Fibroblast of mammary gland (primary cell): ENCODE measurements at regions not wholly inside any gene's neighbourhood (a gene's known extent, or its start where the extent isn't known, plus 50 kb on each side); places are given as distances from the start of the nearest gene placed in this dataset.

Experiments
- DNase-seq: peaks from one replicate; pipeline ENCODE4 v3.0.0-alpha.2; 2010; ENCODE audit warnings: low read depth
- H3K4me3 ChIP-seq: 2 replicates; pipeline ENCODE4 v1.5.1; 2011; ENCODE audit warnings: low read depth, mild to moderate bottlenecking, low read length, moderate library complexity; ENCODE audit not compliant: control insufficient read depth
- TF ChIP-seq, protein P1 (sequence below): conservative IDR thresholded peaks from 2 replicates; pipeline ENCODE4 v1.5.1; 2011; ENCODE audit warnings: low read depth, low read length, inconsistent platforms; ENCODE audit not compliant: control insufficient read depth, insufficient read depth

DNA sequence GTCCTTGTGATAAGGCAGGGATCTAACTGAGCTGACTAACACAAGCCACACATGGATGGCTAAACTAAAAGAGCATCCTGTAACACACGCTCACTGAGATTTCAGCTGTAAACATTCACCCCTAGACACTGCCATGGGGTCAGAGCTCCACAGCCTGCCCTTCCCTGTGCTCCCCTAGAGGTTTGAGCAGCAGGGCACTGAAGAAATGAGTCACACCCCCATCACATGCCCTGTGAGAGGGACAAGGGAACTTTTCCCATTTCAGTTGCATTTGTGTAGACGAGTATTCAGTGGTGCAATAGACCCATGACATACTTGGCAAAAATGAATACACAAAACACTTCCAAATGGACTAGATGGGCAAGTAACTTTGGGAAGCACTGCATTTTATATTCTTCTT, 402.4 kb upstream of the LRRTM1 start:
- TF ChIP-seq, protein P1, sequence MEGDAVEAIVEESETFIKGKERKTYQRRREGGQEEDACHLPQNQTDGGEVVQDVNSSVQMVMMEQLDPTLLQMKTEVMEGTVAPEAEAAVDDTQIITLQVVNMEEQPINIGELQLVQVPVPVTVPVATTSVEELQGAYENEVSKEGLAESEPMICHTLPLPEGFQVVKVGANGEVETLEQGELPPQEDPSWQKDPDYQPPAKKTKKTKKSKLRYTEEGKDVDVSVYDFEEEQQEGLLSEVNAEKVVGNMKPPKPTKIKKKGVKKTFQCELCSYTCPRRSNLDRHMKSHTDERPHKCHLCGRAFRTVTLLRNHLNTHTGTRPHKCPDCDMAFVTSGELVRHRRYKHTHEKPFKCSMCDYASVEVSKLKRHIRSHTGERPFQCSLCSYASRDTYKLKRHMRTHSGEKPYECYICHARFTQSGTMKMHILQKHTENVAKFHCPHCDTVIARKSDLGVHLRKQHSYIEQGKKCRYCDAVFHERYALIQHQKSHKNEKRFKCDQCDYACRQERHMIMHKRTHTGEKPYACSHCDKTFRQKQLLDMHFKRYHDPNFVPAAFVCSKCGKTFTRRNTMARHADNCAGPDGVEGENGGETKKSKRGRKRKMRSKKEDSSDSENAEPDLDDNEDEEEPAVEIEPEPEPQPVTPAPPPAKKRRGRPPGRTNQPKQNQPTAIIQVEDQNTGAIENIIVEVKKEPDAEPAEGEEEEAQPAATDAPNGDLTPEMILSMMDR = no peak
- no peak for DNase-seq
- no peak overlapping the region for H3K4me3 ChIP-seq

DNA sequence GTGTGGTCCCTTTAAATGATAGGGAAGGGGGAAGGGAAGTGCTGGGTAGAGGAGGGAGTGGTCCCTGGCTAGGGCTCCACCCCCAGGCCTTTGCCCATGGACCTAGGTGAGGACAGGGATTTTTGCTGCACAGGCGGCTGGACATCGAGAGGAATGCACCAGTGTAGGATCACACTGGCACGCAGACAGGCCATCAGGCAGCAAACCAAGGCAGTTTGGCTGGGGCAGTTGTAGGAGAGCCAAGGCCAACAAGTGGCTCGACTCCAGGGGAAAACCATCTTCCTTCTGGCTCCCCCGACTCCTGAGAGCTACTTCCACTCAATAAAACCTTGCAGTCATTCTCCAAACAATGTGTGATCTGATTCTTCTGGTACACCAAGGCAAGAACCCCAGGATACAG, 402.0 kb upstream of the LRRTM1 start:
- no peak for DNase-seq
- no peak overlapping the region for H3K4me3 ChIP-seq
- TF ChIP-seq, protein P1 = no peak

DNA sequence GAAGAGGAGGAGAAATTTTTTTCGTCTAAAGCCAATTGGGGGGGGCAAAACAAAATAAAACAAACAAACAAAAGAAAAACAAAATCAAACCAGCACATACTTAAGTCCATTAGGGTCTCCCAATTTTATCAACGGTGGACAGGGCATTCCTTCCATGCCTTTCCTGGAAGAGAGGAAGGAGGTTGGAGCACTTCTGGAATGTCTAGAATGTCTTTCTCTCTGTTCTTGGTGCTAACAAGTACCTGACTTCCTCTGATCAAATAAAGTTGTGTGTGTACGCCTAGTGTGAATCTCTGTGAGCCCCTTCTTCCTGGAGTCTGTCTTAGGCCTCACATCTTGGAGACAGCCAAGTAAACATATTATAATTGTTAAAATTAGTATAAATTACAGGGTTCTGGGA, 399.0 kb upstream of the LRRTM1 start:
- DNase-seq = no peak
- no peak overlapping the region for H3K4me3 ChIP-seq
- TF ChIP-seq, protein P1 = no peak

DNA sequence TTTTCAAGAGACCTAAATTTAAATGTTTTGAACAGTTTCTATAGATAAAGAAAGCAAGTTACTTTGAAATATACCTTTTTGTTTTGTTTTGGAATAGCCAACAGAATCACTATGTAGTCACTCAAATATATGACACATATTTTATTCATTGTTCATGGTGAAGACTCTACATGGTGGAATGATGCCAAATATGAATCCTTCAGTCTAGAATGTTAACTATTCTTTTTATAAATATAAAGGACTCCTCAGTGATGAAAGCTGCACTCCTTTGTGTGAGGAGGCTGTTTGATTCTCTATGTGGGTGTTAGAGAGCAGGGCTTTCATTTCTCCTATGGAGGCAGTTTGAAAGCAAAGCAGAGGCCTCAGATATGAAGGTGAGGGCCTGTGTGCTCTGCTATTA, 396.4 kb upstream of the LRRTM1 start:
- DNase-seq = no peak
- H3K4me3 ChIP-seq = no peak overlapping the region
- TF ChIP-seq, protein P1 = no peak
